T-helper 2 cell (primary cell): ENCODE measurements at regions not wholly inside any gene's neighbourhood (a gene's known extent, or its start where the extent isn't known, plus 50 kb on each side); places are given as distances from the start of the nearest gene placed in this dataset.

ENCODE experiments used
- DNase-seq, 5 experiments: peaks; one replicate each; pipeline versions ENCODE4 v3.0.0 to v3.0.0-alpha.2; 2012 to 2022

- DNase-seq: no peak
Observed at GRCh38 chr2:18701546-18701945, 112.2 kb upstream of the NT5C1B start.

- DNase-seq: peak in 1 of 5 experiments; percentile 3
Observed at GRCh38 chr2:18690342-18690741, 101.0 kb upstream of the NT5C1B start.

DNA sequence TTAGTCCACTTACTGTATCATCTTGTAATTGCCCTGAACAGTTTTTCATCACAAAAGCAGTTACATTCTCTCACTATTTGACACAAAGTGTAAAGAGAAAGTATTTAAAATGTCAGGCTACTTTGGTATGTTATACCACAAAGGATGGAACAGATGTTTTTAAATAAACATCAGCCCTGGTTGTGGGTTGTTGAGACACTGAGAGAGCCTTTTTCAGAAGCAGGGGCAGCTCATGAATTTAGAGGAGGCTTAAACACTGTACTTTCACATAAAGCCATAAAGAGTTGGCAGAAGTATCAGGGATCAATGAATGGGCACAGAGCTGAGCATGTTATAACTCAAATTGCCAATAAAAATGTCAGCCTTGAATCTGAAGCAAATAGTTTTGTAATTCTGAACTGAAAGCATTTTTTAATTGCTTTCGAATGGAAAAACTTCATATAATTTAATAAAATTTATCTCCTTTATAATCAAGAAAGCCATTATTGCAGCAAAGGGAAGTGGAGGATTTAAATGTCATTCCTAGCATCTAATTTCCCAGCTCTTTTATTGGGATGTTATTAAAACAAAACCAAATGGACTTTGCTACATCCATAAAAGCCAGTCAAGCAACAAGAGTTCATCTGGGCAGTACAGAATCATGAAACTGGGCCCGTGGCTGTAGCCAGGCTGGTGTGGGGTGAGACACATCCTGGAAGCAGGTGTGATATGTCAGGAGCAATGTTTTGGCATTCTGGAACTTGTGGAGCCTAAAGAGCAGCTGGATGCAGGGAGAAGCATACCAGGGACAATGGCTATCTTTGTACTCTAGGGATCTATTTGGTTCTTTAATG is 95.1 kb upstream of the NT5C1B start:
- DNase-seq: no peak

GRCh38 chr2:18682681-18683080 is 93.3 kb upstream of the NT5C1B start:
- no peak for DNase-seq

DNA sequence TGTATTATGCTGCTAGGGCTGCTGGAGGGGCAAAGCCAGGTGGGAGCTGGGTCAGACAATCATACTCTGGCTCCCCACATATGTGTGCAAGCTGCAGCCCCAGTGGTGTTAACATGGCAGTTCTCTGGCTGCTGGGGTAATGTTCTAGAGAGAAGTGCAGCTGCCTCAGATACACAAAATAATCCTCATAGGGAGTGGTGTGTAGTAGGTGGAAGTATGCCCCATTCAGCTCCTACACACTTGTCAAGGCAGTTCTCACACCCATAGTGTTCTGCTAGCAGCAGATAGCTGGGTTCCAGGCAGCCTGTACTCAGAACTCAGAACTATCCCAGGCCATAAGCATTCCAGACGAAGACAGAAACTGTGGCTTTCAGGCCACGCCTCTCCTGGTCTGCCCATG is 87.9 kb upstream of the NT5C1B start:
- DNase-seq: no peak

GRCh38 chr2:18674309-18674708 is 84.9 kb upstream of the NT5C1B start:
- no peak for DNase-seq

DNA sequence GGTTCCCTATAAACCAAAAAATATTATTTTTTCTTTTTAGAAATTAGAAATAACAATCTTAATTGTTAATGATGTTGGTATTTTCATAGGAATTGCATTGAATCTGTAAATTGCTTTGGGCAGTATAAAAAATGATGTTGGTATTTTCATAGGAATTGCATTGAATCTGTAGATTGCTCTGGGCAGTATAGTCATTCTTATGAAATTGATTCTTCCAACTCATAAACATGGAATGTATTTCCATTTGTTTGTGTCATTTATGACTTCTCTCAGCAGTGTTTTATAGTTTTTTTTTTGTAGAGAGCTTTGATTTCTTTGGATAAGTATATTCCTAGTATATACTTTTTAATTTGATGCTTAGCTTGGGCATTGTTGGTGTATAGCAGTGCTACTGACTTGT is 82.0 kb upstream of the NT5C1B start:
- no peak for DNase-seq

GRCh38 chr2:18668221-18668620 is 78.9 kb upstream of the NT5C1B start:
- DNase-seq: no peak

DNA sequence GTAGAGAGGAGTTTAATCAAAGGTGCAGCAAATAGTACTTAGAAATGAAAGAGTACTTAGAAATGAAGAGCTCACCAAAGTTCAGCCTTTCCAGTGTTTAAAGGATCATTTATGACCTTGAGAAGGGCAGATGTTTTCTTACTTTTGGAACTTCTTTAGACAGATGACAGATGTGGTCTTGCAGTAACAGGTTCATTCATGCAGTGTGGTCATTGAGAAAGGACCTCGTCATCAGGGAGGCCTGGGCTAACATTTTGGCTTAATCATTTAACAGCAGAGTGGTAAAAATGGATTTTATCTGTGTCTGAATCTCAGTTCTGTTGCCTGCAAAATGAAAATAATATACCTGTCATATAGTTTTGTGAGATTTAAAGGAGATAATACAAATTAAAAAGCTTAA is 75.1 kb upstream of the NT5C1B start:
- DNase-seq: no peak

DNA sequence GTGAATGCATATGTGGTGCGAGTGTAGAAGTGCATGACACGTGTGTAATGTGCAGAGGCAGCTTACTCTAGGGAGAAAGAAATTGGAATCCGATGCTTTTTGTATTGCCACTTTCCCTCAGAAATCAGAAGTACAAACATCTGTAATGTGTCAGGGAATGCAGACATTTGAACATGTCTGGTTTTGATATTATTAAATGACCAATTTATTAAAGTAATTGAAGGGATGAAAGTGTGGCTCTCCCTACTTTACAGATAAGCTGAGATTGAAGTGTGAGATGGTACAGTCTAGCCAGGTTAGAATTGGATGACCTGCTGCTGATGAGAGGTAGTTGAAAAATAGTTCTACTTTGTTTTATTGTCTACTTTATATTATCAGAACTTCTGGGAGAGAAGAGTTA is 74.5 kb upstream of the NT5C1B start:
- DNase-seq: no peak

DNA sequence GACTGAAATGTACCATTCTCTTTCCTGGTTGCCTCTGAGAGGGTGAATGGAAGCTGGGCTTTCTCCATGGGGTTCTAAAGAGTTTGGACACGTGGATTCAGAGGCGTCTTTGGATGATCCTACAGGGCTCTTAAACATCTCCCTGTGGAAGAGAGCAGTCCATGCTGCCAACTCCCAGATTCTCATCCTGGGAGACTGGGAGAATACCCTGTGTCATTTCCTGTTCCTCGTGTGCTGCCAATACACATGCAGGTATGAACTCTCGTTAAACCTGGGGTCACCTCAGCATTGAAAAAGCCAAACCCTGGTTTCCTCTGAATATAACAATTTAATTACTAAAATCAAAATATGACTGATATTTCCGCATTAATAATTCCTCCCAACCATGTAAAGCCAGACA is 73.3 kb upstream of the NT5C1B start:
- DNase-seq: no peak

GRCh38 chr2:18659915-18660314 is 70.5 kb upstream of the NT5C1B start:
- no peak for DNase-seq

DNA sequence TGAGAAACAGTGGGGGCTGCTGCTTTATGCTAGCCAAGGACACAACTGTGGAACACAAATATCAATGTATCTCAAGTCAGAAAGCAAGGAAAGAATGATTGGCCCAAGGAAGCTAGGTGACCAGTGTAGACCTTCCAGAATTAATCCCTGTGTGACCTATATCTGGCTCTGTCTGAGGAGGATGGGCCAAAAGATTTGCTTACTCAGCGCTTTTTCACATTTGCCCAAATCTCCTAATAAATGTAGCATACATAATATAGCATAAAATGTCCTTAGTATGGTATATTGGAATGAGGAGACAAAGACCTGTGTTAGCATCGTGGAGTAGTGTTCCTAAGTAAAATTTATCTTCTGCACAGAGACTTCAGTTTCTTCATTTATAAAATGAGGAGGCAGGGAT is 66.7 kb upstream of the NT5C1B start:
- no peak for DNase-seq

GRCh38 chr2:18651842-18652774 is 62.7 kb upstream of the NT5C1B start:
- DNase-seq: no peak

- no peak for DNase-seq
Observed at GRCh38 chr2:18650221-18650620, 60.9 kb upstream of the NT5C1B start.

- DNase-seq: no peak
Observed at GRCh38 chr2:18649502-18650135, 60.2 kb upstream of the NT5C1B start.

DNA sequence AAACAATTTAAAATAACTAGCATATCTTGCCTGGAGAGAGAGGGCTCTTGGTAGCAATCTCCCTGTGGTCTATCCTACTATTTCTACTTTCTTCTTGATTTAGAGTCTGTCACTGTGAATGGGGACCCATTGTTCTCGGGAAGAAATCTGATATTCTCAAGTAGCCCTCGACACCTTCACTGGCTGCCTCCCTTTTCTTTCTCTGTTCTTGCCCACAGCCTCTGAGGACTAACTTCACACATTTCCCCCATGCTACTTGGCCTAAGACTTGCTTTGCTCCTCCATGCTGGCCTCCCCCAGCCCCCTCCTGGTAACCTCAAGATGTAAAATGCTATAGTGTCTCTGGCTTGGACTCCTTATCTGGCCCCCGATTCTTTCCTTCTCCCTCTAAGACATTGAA is 58.8 kb upstream of the NT5C1B start:
- no peak for DNase-seq

DNA sequence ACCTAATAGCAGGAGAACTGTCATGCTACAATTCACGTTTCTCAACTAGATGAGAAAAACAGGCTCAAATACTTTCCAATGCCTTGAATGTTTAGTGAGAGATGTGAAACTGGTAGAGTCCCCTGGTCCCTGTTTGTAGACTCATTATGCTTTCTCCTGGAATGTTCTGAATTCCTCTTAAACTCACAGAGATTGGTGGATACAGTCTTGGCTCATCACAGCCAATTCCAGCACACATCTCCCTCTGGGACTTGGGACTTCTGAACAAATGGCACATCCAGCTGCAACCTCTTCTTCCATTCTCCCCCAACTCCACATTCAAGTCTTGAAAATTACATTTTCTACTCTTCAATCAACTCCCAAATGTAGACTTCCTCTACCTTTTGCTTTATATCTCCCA is 58.4 kb upstream of the NT5C1B start:
- DNase-seq: no peak

DNA sequence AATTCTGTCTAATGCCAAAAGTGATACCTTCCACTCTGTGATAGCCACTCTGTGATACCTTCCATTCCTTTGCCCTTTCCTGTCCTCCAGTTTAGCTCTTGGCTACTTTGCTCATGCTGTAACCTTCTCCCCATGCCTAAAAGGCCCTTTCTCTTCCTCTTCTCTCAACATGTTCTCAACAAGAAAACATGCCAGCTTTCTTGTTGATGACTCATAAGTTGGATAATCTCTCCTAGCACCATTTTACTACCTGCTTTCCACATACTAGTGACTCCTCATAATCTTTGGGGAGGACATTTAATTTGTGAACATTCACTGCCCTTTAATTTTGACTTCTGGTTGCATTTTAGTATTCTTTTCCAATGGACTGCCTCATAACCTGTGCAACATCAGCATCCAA is 55.9 kb upstream of the NT5C1B start:
- DNase-seq: no peak

DNA sequence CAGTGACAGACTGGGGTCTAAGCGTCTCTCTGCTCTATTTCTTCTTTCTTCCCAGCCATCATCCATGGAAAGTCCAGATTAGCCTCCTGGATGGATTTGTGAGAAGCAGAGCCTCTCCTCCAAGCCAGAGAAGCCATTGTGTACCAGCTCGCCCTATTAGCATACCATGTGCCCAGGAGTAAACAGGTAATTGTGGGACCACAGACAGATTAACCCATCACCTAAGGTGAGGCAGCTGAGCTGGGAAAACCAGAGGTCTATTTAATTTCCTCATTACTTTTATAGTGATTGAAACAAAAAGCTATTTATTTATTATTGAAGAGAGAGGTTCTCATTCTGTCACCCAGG is 54.7 kb upstream of the NT5C1B start:
- DNase-seq: no peak

- DNase-seq: no peak
Observed at GRCh38 chr2:18643326-18644114, 54.2 kb upstream of the NT5C1B start.

DNA sequence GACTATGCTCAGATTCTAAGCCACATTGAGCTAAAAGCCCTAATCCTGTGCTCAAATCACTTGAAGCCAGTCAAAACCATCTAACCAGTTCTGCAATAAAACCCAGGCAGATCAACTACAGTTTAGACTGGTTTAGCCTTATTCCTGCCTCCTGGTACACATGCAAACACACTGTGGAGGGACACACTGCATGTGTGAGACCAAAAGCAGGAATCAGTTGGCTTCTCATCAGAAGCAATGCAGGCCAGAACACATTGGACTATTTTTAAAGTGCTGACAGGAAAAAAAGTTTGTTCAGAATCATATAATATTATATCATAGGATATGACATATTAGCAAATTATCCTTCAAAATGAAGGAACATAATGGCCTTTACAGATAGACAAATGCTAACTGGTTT is 52.5 kb upstream of the NT5C1B start:
- DNase-seq: no peak
